ENCODE measurements at regions not wholly inside any gene's neighbourhood (a gene's known extent, or its start where the extent isn't known, plus 50 kb on each side); places are given as distances from the start of the nearest gene placed in this dataset.

- intact Hi-C loops (cut with micrococcal nuclease) = loop anchor here (1.0 to 5.0 kb wide), 2 partner anchors 911 to 965 kb away; no protein-coding TSS in a partner anchor
- Mint-ChIP-seq H3K36me3 (ENCODE audit: low read depth) (no peaks in the 10 kb centered on the region), H3K27me3 (peaks cover 36% of the 10 kb centered on the region), H3K9me3 (no peaks in the 10 kb centered on the region), H3K4me1 (ENCODE audit: low read depth) (peaks cover 97% of the 10 kb centered on the region), H3K4me3 (no peak overlapping the region), H3K27ac (peak overlapping the region; percentile 99)
These were observed 275.3 kb downstream of the UACA start for GRCh38 chr15:70488002-70488605.

DNA sequence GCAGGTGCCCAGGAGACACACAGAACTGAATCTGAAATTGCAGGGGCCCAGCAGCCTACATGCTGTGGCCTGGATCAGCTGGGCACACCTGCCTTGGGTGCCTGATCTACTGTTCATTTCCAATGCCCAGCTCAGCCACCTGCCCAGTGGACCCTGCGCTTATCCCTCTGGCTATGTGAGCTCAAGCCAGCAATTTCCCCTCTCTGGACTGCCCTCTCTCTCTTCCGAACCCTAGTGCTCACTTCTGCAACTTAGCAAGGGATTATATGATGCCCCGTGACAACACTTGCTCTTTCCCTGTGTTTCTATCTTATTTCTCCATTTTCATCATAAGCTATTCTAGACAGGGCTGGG, 276.0 kb downstream of the UACA start:
- Mint-ChIP-seq H3K4me1 (ENCODE audit: low read depth) (peaks cover 96% of the 10 kb centered on the region), H3K36me3 (ENCODE audit: low read depth) (no peaks in the 10 kb centered on the region), H3K27me3 (peaks cover 41% of the 10 kb centered on the region), H3K27ac (peak overlapping the region; percentile 76), H3K9me3 (no peaks in the 10 kb centered on the region), H3K4me3 (no peak overlapping the region)
- intact Hi-C loops (cut with micrococcal nuclease) = loop anchor here (5.0 kb wide), 1 partner anchor 910 kb away; no protein-coding TSS in a partner anchor

GRCh38 chr15:70486451-70487386, 276.6 kb downstream of the UACA start:
- H3K4me1 Mint-ChIP-seq (ENCODE audit: low read depth) = peaks cover 94% of the 10 kb centered on the region
- no peaks in the 10 kb centered on the region for H3K9me3 Mint-ChIP-seq
- peak overlapping the region; percentile 76 for H3K27ac Mint-ChIP-seq
- H3K4me3 Mint-ChIP-seq = no peak overlapping the region
- intact Hi-C loops (cut with micrococcal nuclease) = loop anchor here (5.0 kb wide), 1 partner anchor 909 kb away; no protein-coding TSS in a partner anchor
- peaks cover 45% of the 10 kb centered on the region for H3K27me3 Mint-ChIP-seq
- no peaks in the 10 kb centered on the region for H3K36me3 Mint-ChIP-seq (ENCODE audit: low read depth)

GRCh38 chr15:70486012-70486411, 277.3 kb downstream of the UACA start:
- Mint-ChIP-seq H3K27ac (peak overlapping the region; percentile 76), H3K9me3 (no peaks in the 10 kb centered on the region), H3K4me1 (ENCODE audit: low read depth) (peaks cover 87% of the 10 kb centered on the region), H3K36me3 (ENCODE audit: low read depth) (no peaks in the 10 kb centered on the region), H3K4me3 (no peak overlapping the region), H3K27me3 (peaks cover 40% of the 10 kb centered on the region)
- intact Hi-C loops (cut with micrococcal nuclease) = loop anchor here (5.0 kb wide), 1 partner anchor 909 kb away; no protein-coding TSS in a partner anchor

DNA sequence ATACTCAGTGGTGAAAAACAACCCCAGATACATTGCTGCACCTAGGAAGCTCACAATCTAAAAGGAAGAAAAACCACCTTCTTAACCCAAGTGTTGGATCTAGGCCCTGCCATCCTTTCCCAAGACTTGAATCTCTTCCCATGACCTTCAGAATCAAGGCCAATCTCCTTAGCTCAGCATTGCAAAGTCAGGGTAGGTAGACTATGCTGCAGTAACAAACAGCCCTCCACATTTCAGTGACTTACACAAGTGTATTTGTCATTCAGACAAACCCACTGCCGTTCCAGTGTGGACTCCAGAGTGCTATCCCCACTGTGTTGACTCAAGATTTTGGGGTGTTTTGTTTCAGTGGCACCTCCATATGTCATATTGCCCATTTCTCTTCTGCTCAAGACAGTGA, 278.4 kb downstream of the UACA start:
- H3K4me3 Mint-ChIP-seq = no peak overlapping the region
- peaks cover 30% of the 10 kb centered on the region for H3K27me3 Mint-ChIP-seq
- H3K4me1 Mint-ChIP-seq (ENCODE audit: low read depth) = peaks cover 83% of the 10 kb centered on the region
- no peaks in the 10 kb centered on the region for H3K9me3 Mint-ChIP-seq
- no peak overlapping the region for H3K27ac Mint-ChIP-seq
- intact Hi-C loops (cut with micrococcal nuclease) = loop anchor here (5.0 kb wide), 2 partner anchors 388 to 908 kb away; partner anchors contain the start of gene TLE3
- no peaks in the 10 kb centered on the region for H3K36me3 Mint-ChIP-seq (ENCODE audit: low read depth)

DNA sequence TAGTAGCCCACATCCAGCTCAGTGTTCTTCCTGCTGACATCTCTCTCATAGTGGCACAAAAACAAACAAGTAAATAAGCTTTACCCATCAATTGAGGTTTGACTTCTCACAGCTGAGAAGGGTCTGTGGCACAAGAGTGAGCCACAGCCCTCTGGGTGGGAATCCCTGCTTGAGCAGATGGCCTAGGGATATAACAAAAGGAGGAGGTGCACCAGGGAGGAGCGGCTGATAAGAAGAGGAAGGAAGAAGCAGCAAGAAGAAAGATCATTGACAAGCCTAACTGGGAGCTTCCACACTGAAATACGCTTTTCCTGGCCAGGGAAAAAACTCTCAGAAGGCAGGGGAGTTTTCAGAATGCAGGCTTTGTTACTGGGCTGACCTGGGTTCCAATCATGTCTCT, 279.8 kb downstream of the UACA start:
- Mint-ChIP-seq H3K4me1 (ENCODE audit: low read depth) (peaks cover 81% of the 10 kb centered on the region), H3K9me3 (no peaks in the 10 kb centered on the region), H3K4me3 (no peak overlapping the region), H3K27ac (no peak overlapping the region), H3K36me3 (ENCODE audit: low read depth) (no peaks in the 10 kb centered on the region), H3K27me3 (peaks cover 19% of the 10 kb centered on the region)
- intact Hi-C loops (cut with micrococcal nuclease) = loop anchor here (5.0 kb wide), 1 partner anchor 386 kb away; the partner anchor contains the start of gene TLE3

GRCh38 chr15:70480196-70480856, 283.0 kb downstream of the UACA start:
- Mint-ChIP-seq H3K27ac (peak overlapping the region; percentile 71), H3K9me3 (no peaks in the 10 kb centered on the region), H3K36me3 (ENCODE audit: low read depth) (no peaks in the 10 kb centered on the region), H3K4me3 (no peak overlapping the region), H3K27me3 (peaks cover 38% of the 10 kb centered on the region), H3K4me1 (ENCODE audit: low read depth) (peaks cover 82% of the 10 kb centered on the region)
- intact Hi-C loops (cut with micrococcal nuclease) = loop anchor here (5.0 kb wide), 1 partner anchor 383 kb away; the partner anchor contains the start of gene TLE3

DNA sequence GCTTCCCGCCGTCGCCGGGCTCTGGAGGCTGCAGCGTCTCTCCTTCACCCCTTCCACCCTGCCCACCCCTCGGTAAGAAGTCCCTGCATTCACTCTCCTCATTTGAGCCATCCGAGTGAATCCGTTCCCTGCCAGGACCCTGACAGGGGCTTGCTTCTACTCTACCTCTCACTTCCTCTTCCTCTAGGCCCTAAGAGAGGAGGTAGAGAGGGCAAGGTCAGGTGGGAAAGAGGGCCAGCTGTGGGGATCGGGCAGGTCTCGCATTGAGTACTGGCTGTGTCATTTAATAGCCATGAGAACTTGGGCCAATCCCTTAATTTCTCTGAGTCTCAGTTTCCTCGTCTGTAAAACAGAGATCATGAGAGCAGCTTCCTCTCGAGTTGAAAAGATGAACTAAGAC, 283.6 kb downstream of the UACA start:
- Mint-ChIP-seq H3K4me3 (no peak overlapping the region), H3K27ac (peak overlapping the region; percentile 71), H3K36me3 (ENCODE audit: low read depth) (no peaks in the 10 kb centered on the region), H3K4me1 (ENCODE audit: low read depth) (peaks cover 83% of the 10 kb centered on the region), H3K27me3 (peaks cover 39% of the 10 kb centered on the region), H3K9me3 (no peaks in the 10 kb centered on the region)
- intact Hi-C loops (cut with micrococcal nuclease) = loop anchor here (2.0 to 5.0 kb wide), 3 partner anchors 17 to 382 kb away; partner anchors contain the start of gene TLE3

- intact Hi-C loops (cut with micrococcal nuclease) = loop anchor here (2.0 to 5.0 kb wide), 2 partner anchors 16 to 33 kb away; no protein-coding TSS in a partner anchor
- Mint-ChIP-seq H3K4me3 (no peak overlapping the region), H3K36me3 (ENCODE audit: low read depth) (no peaks in the 10 kb centered on the region), H3K9me3 (no peaks in the 10 kb centered on the region), H3K27me3 (peaks cover 34% of the 10 kb centered on the region), H3K4me1 (ENCODE audit: low read depth) (peaks cover 83% of the 10 kb centered on the region), H3K27ac (peak overlapping the region; percentile 93)
These were observed 284.3 kb downstream of the UACA start for GRCh38 chr15:70479056-70479455.

DNA sequence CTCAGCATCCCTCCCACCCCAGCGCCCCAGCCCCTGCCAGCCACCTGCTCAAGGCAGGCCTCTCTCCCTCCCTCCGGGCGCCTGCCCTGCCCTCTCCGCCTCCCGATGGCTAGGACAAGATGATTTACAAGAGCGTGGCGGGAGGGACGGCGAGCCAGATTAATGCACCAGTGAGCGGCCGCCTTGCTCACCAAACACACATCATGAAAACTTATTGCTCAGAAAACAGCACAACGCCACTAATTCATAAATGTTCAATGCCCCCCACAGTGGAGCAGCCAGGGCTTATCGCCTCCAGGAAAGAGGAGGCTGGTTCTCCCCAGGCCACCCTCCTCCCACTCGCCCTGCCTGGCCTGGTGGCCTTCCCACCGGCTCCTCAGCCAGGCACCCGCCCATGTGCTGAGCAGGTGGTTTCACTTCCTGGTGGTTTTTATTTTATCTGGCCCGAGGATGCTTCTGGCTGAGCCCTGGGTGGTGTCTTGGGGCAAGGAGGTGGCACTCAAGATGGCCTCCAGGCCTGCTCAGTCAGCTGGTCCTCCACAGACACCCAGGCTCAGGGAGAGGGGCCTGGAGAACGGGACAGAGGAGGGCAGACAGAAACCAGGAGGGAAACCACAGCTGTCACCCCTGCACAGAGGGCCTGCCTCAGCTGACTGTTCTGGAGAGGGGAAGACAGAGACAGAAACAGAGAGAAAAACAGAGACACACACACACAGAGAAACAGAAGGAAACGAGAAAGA, 284.9 kb downstream of the UACA start:
- Mint-ChIP-seq H3K27me3 (peaks cover 36% of the 10 kb centered on the region), H3K36me3 (ENCODE audit: low read depth) (no peaks in the 10 kb centered on the region), H3K9me3 (no peaks in the 10 kb centered on the region), H3K4me1 (ENCODE audit: low read depth) (peaks cover 83% of the 10 kb centered on the region), H3K27ac (peak overlapping the region; percentile 93), H3K4me3 (peak overlapping the region; percentile 33)
- intact Hi-C loops (cut with micrococcal nuclease) = loop anchor here (2.0 to 5.0 kb wide), 2 partner anchors 16 to 34 kb away; no protein-coding TSS in a partner anchor

DNA sequence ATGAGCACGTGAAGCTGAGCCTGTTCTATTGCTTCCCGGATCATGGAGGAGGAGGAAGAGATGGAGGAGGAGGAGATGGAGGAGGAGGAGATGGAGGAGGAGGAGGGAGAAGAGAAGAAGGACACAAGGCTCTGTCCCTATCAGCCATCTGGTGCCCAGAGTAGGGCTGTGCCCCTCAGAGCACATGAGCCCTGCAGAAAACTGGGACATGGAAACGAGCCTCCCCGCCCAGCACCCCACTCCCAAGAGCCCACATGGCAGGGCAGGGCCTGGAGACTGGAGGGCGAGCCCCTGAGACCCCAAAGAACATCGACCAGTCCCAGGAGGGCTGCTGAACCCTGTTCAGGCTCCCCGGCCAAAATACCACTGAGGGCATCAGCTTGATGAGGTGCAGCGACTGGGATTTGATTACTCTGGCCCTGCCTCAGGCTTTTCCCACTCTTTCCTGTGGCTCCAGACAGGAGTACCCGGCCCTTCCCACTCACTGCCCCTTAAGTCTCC, 285.6 kb downstream of the UACA start:
- Mint-ChIP-seq H3K9me3 (no peaks in the 10 kb centered on the region), H3K36me3 (ENCODE audit: low read depth) (no peaks in the 10 kb centered on the region), H3K4me1 (ENCODE audit: low read depth) (peaks cover 82% of the 10 kb centered on the region), H3K27me3 (peaks cover 38% of the 10 kb centered on the region), H3K27ac (peak overlapping the region; percentile 93), H3K4me3 (no peak overlapping the region)
- intact Hi-C loops (cut with micrococcal nuclease) = loop anchor here (2.0 to 5.0 kb wide), 2 partner anchors 15 to 35 kb away; no protein-coding TSS in a partner anchor

- Mint-ChIP-seq H3K36me3 (ENCODE audit: low read depth) (no peaks in the 10 kb centered on the region), H3K4me3 (no peak overlapping the region), H3K27me3 (peaks cover 34% of the 10 kb centered on the region), H3K4me1 (ENCODE audit: low read depth) (peaks cover 73% of the 10 kb centered on the region), H3K9me3 (no peaks in the 10 kb centered on the region), H3K27ac (peak overlapping the region; percentile 83)
- intact Hi-C loops (cut with micrococcal nuclease) = loop anchor here (5.0 kb wide), 1 partner anchor 36 kb away; no protein-coding TSS in a partner anchor
These were observed 286.9 kb downstream of the UACA start for GRCh38 chr15:70476441-70476840.

DNA sequence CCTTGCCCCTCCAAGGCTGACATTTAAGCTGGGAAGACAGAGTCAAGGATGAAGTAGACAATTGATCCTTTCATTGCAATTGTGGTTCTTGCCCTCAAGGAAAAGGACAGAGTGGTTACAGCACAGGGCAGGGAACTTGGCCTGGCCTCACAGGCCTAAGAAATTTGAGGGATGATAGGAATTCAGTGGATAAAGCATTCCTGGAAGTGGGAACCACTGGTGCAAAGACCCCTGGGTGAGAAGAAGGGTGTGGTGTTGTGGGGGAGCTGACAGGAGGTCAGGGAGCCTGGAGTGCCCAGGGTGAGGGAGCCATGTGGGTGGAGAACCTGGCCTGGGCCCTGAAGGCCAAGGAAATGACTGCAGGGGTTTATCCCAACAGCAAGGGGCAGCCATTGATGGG, 287.4 kb downstream of the UACA start:
- H3K4me1 Mint-ChIP-seq (ENCODE audit: low read depth) = peaks cover 73% of the 10 kb centered on the region
- peaks cover 36% of the 10 kb centered on the region for H3K27me3 Mint-ChIP-seq
- no peak overlapping the region for H3K4me3 Mint-ChIP-seq
- H3K9me3 Mint-ChIP-seq = no peaks in the 10 kb centered on the region
- intact Hi-C loops (cut with micrococcal nuclease) = loop anchor here (5.0 kb wide), 1 partner anchor 36 kb away; no protein-coding TSS in a partner anchor
- H3K27ac Mint-ChIP-seq = peak overlapping the region; percentile 83
- H3K36me3 Mint-ChIP-seq (ENCODE audit: low read depth) = no peaks in the 10 kb centered on the region

All from dendritic cell treated with granulocyte-macrophage colony-stimulating factor and Interleukin-4, amounts not matched to agents 40 ng/mL and 50 ng/mL, for 4 days (primary cell).